Ovary (tissue), 3 donors: ENCODE measurements at regions not wholly inside any gene's neighbourhood (a gene's known extent, or its start where the extent isn't known, plus 50 kb on each side); places are given as distances from the start of the nearest gene placed in this dataset.

ENCODE experiments used
- POLR2A ChIP-seq: fragments of 450-650 bp; IDR thresholded peaks from one replicate; pipeline ENCODE4 v1.6.1; 2017; ENCODE audit warnings: antibody characterized with exemption, mild to moderate bottlenecking, moderate library complexity
- TF ChIP-seq, protein P1 (sequence below), 3 donors: fragments of 450-650 bp in 2 of 3; fragments of 200-600 bp in 1 of 3; IDR thresholded peaks; one replicate each; pipeline versions ENCODE4 v1.5.1 to v1.8.0; 2016 to 2022; ENCODE audit warnings: antibody characterized with exemption in 3 of 3, mild to moderate bottlenecking in 1 of 3
- donor health status: DM: no; HTN: no; CAD: no.

DNA sequence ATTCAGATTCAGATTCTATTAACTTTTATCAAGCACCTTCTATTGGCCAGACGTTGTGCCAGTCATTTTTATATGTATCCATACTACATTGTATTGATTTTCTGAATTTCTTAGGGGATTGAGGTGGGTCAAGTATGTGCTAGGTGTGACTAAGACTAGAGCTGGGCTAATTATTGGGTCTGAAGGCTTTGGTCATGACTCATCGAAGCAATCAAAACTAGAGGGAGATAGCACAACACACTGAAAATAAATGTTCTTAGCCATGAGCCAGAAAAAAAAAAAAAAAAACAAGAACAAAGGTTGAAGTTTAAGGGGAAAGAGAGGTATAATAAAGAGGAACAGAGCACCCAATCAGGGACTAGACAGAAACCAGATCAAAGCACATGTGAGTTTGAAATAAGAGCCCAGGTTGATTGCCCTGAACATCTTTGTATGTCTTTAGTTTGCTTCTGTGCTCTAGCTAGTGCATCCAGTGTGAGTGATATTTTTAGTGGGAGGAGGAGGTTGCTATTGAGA is 171.6 kb upstream of the FOXP2 start:
- TF ChIP-seq, protein P1, sequence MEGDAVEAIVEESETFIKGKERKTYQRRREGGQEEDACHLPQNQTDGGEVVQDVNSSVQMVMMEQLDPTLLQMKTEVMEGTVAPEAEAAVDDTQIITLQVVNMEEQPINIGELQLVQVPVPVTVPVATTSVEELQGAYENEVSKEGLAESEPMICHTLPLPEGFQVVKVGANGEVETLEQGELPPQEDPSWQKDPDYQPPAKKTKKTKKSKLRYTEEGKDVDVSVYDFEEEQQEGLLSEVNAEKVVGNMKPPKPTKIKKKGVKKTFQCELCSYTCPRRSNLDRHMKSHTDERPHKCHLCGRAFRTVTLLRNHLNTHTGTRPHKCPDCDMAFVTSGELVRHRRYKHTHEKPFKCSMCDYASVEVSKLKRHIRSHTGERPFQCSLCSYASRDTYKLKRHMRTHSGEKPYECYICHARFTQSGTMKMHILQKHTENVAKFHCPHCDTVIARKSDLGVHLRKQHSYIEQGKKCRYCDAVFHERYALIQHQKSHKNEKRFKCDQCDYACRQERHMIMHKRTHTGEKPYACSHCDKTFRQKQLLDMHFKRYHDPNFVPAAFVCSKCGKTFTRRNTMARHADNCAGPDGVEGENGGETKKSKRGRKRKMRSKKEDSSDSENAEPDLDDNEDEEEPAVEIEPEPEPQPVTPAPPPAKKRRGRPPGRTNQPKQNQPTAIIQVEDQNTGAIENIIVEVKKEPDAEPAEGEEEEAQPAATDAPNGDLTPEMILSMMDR (IDR thresholded peaks at IDR 0.05): no peak
- no peak for TF ChIP-seq POLR2A
